ENCODE measurements at regions not wholly inside any gene's neighbourhood (a gene's known extent, or its start where the extent isn't known, plus 50 kb on each side); places are given as distances from the start of the nearest gene placed in this dataset.

DNA sequence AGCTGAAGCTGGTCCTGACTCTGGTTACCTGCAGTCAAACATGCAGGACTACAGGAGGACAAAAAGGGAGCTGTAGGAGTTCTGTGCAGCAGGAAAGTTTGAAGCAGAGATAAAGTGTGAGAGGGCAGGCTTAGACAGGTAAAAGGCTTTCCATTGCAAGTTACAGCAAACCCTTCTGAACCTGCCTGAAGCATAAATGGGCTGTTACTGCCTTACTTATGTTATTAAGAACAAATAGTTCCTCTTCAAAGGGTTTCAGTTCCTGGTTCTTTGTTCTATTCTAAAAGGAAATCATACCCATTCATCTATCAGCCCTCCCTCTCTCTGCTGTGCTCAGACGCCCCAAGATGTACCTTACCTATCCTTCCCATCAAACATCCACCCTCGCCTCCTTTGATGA, 52.4 kb upstream of the CACNA2D3 start:
- Histone ChIP-seq H2BK20ac (ENCODE audit: low read length) (no peak overlapping the region), H4K20me1 (replicated peaks in 1 of 2; ENCODE audit: control insufficient read depth in 1 of 2, insufficient read depth in 2 of 2, low read length in 2 of 2) (no peaks in the 10 kb centered on the region), H2BK5ac (ENCODE audit: low read depth, low read length) (no peak overlapping the region), H2BK12ac (ENCODE audit: low read depth, low read length) (no peak overlapping the region), H3K27ac (ENCODE audit: low read depth, low read length) (no peak overlapping the region), H3K36me3 (ENCODE audit: control insufficient read depth in 2 of 4, insufficient read depth in 4 of 4, low read length in 3 of 4) (peaks cover 0 to 3% (median 0%) of the 10 kb centered on the region in 4 experiments; a peak in 1 of 8 replicates), H3K79me2 (ENCODE audit: control insufficient read depth in 1 of 2, insufficient read depth in 2 of 2, low read length in 2 of 2) (no peaks in the 10 kb centered on the region), H3K79me1 (ENCODE audit: low read depth, low read length) (no peaks in the 10 kb centered on the region), H3K23ac (ENCODE audit: insufficient read length) (no peak overlapping the region), H3K18ac (ENCODE audit: extremely low read depth, low read length) (no peak overlapping the region), H3K4me2 (ENCODE audit: insufficient read depth in 1 of 2, low read depth in 2 of 2, low read length in 2 of 2) (no peak overlapping the region), H3K14ac (ENCODE audit: insufficient read length) (no peak overlapping the region), H4K8ac (ENCODE audit: extremely low read depth, insufficient read depth, low read length) (no peak overlapping the region), H2AK5ac (ENCODE audit: low read depth, low read length) (no peak overlapping the region), H3K4ac (replicated peaks; ENCODE audit: insufficient read length, low read depth, low read length) (no peak overlapping the region), H2BK120ac (replicated peaks; ENCODE audit: low read depth, low read length) (no peak overlapping the region), H3K27me3 (replicated peaks in 1 of 4; ENCODE audit: control insufficient read depth in 3 of 4, extremely low read depth in 1 of 4, insufficient read depth in 3 of 4, low read length in 3 of 4) (no peaks in the 10 kb centered on the region), H4K91ac (replicated peaks; ENCODE audit: insufficient read length, low read length) (no peak overlapping the region), H3K56ac (replicated peaks; ENCODE audit: insufficient read length, low read depth, low read length) (no peak overlapping the region), H3K9ac (replicated peaks in 1 of 4; ENCODE audit: extremely low read depth in 1 of 4, low read depth in 3 of 4, low read length in 3 of 4) (no peak overlapping the region), H3K23me2 (ENCODE audit: low read depth, low read length) (no peaks in the 10 kb centered on the region), H4K5ac (ENCODE audit: insufficient read length, low read depth, low read length) (no peak overlapping the region), H3K4me3 (ENCODE audit: extremely low read depth in 1 of 4, insufficient read depth in 2 of 4, low read depth in 3 of 4, low read length in 4 of 4) (no peak overlapping the region; a peak in 1 of 8 replicates), H3K9me3 (ENCODE audit: insufficient read depth in 2 of 2, low read depth in 1 of 2, low read length in 1 of 2) (peaks cover 18% of the 10 kb centered on the region in 2 experiments), H3K4me1 (replicated peaks in 1 of 4; ENCODE audit: control insufficient read depth in 3 of 4, insufficient read depth in 4 of 4, low read length in 3 of 4) (no peaks in the 10 kb centered on the region), H2AFZ (ENCODE audit: low read length) (no peak overlapping the region), H2BK15ac (ENCODE audit: low read length) (no peak overlapping the region)
- WGBS, 2 experiments (ENCODE audit: extremely low coverage in 1 of 2, insufficient coverage in 1 of 2, insufficient read length in 1 of 2, insufficient replicate concordance in 2 of 2, low coverage in 1 of 2, low lambda C conversion rate in 2 of 2, missing lambda C conversion rate in 1 of 2), result 78% methylated on average over 2 of the region's 2 CpGs; no CpG with 5 or more reads in 1 of the 2 experiments
- FAIRE-seq, result no peak
- no peak for DNase-seq (ENCODE audit: low read depth in 1 of 2, low spot score in 2 of 2)
- CTCF ChIA-PET (ENCODE audit: partially characterized antibody), result interaction anchor here (0.6 kb wide), 1 partner anchor 1710 kb away, joined by 3 read pairs; no protein-coding TSS in a partner anchor
- POLR2A ChIA-PET (ENCODE audit: partially characterized antibody), result interaction anchor here (0.7 kb wide), 1 partner anchor 9 kb away, joined by 3 read pairs; no protein-coding TSS in a partner anchor
- TF ChIP-seq RXRA (IDR thresholded peaks at IDR 0.05; ENCODE audit: insufficient read depth, low read depth, low read length) (no peak), NRF1 (IDR thresholded peaks at IDR 0.05; ENCODE audit: low read depth, low read length) (no peak), JUND (IDR thresholded peaks at IDR 0.05; ENCODE audit: low read length) (no peak), BRCA1 (IDR thresholded peaks at IDR 0.05; ENCODE audit: low read depth, low read length) (no peak), JUN (IDR thresholded peaks at IDR 0.05; ENCODE audit: low read depth, low read length) (no peak), SUZ12 (IDR thresholded peaks at IDR 0.05; ENCODE audit: low read length) (no peak), ZNF274 (IDR thresholded peaks at IDR 0.05; ENCODE audit: borderline replicate concordance, extremely low read depth, low read length) (no peak), GABPA (IDR thresholded peaks at IDR 0.05; ENCODE audit: borderline replicate concordance, insufficient read depth, low read length) (no peak), RFX5 (IDR thresholded peaks at IDR 0.05; ENCODE audit: borderline replicate concordance, low read depth, low read length) (no peak), KDM5A (IDR thresholded peaks at IDR 0.05; ENCODE audit: low read length) (no peak), HDAC2 (IDR thresholded peaks at IDR 0.05; ENCODE audit: borderline replicate concordance in 1 of 2, low read depth in 2 of 2, low read length in 2 of 2) (no peak), POLR2A (IDR thresholded peaks at IDR 0.05; ENCODE audit: control extremely low read depth in 1 of 2, low read depth in 2 of 2, low read length in 2 of 2) (no peak), CHD2 (IDR thresholded peaks at IDR 0.05; ENCODE audit: low read length) (no peak), TCF12 (IDR thresholded peaks at IDR 0.05; ENCODE audit: low read depth, low read length) (no peak), KDM1A (IDR thresholded peaks at IDR 0.05; ENCODE audit: borderline replicate concordance, low read length) (no peak), GTF2F1 (IDR thresholded peaks at IDR 0.05; ENCODE audit: borderline replicate concordance, low read depth, low read length) (no peak)

Data from H1 (cell line).